Hepatocyte (in vitro differentiated cells): ENCODE measurements at regions not wholly inside any gene's neighbourhood (a gene's known extent, or its start where the extent isn't known, plus 50 kb on each side); places are given as distances from the start of the nearest gene placed in this dataset.

Source experiments
- DNase-seq: peaks from one replicate; pipeline ENCODE4 v3.0.0-alpha.2; 2016; ENCODE audit warnings: low spot score
- H2AFZ ChIP-seq: fragments of 200-600 bp; sonication (generic); 2 replicates; pipeline ENCODE4 v1.6.0; 2016; ENCODE audit warnings: antibody characterized with exemption, mild to moderate bottlenecking
- H3K27ac ChIP-seq: fragments of 200-600 bp; sonication (generic); 2 replicates; pipeline ENCODE4 v1.5.1; 2016; ENCODE audit warnings: mild to moderate bottlenecking
- H3K27me3 ChIP-seq: fragments of 200-600 bp; sonication (generic); 2 replicates; pipeline ENCODE4 v1.6.1; 2016
- H3K36me3 ChIP-seq: fragments of 200-600 bp; sonication (generic); replicated peaks from 2 replicates; pipeline ENCODE4 v1.5.1; 2016; ENCODE audit warnings: low read depth; ENCODE audit not compliant: insufficient read depth
- H3K4me1 ChIP-seq: fragments of 200-600 bp; sonication (generic); 2 replicates; pipeline ENCODE4 v1.5.1; 2016; ENCODE audit warnings: mild to moderate bottlenecking, moderate library complexity; ENCODE audit not compliant: insufficient read depth
- H3K4me2 ChIP-seq: fragments of 200-600 bp; sonication (generic); 2 replicates; pipeline ENCODE4 v1.6.0; 2016
- H3K4me3 ChIP-seq: fragments of 200-600 bp; sonication (generic); 2 replicates; pipeline ENCODE4 v1.5.1; 2016; ENCODE audit warnings: mild to moderate bottlenecking
- H3K79me2 ChIP-seq: fragments of 200-600 bp; sonication (generic); 2 replicates; pipeline ENCODE4 v1.6.0; 2017; ENCODE audit warnings: mild to moderate bottlenecking
- H3K9me2 ChIP-seq: fragments of 200-600 bp; sonication (generic); replicated peaks from 2 replicates; pipeline ENCODE4 v1.6.0; 2017; ENCODE audit warnings: mild to moderate bottlenecking; ENCODE audit not compliant: insufficient read depth
- H3K9me3 ChIP-seq: fragments of 200-600 bp; sonication (generic); 2 replicates; pipeline ENCODE4 v1.5.1; 2016; ENCODE audit warnings: low read depth, mild to moderate bottlenecking
- H4K20me1 ChIP-seq: fragments of 200-600 bp; sonication (generic); 2 replicates; pipeline ENCODE4 v1.6.0; 2016; ENCODE audit warnings: mild to moderate bottlenecking; ENCODE audit not compliant: insufficient read depth, poor library complexity, severe bottlenecking
- CTCF ChIP-seq: fragments of 200-600 bp; sonication (generic); IDR thresholded peaks from 2 replicates; pipeline ENCODE4 v1.5.1; 2016; ENCODE audit warnings: antibody characterized with exemption, mild to moderate bottlenecking; ENCODE audit not compliant: poor library complexity
- EZH2 ChIP-seq: fragments of 200-600 bp; sonication (generic); IDR thresholded peaks from 2 replicates; pipeline ENCODE4 v1.6.1; 2016; ENCODE audit warnings: antibody characterized with exemption, mild to moderate bottlenecking, borderline replicate concordance
- EZH2phosphoT487 ChIP-seq: fragments of 200-600 bp; sonication (generic); IDR thresholded peaks from one replicate; pipeline ENCODE4 v1.6.1; 2018; ENCODE audit warnings: antibody characterized with exemption, mild to moderate bottlenecking, low read depth, moderate library complexity; ENCODE audit not compliant: unreplicated experiment, severe bottlenecking
- WGBS: methylation state at CpG from one replicate; pipeline ENCODE4 v1.1.6; 2016; ENCODE audit warnings: low lambda C conversion rate; ENCODE audit errors: missing lambda C conversion rate; 5-methylcytosine and 5-hydroxymethylcytosine counted together

GRCh38 chr11:126149759-126150625 is 61.5 kb downstream of the RPUSD4 start:
- peaks cover 34% of the 10 kb centered on the region for H3K4me1 ChIP-seq
- WGBS, result 84% methylated on average over 15 of the region's 15 CpGs

GRCh38 chr11:126148317-126148716 is 63.1 kb downstream of the RPUSD4 start:
- Histone ChIP-seq H3K4me3 (no peak overlapping the region), H3K36me3 (no peaks in the 10 kb centered on the region), H2AFZ (no peak overlapping the region), H3K79me2 (no peaks in the 10 kb centered on the region), H3K9me2 (no peaks in the 10 kb centered on the region), H3K4me2 (peak overlapping the region; percentile 21), H3K27me3 (no peaks in the 10 kb centered on the region), H3K4me1 (peaks cover 26% of the 10 kb centered on the region), H3K27ac (peak overlapping the region; percentile 49), H3K9me3 (no peaks in the 10 kb centered on the region), H4K20me1 (no peaks in the 10 kb centered on the region)
- DNase-seq, result no peak
- 70% methylated on average over 2 of the region's 2 CpGs for WGBS
- no peak for TF ChIP-seq EZH2
- TF ChIP-seq EZH2phosphoT487, result no peak
- TF ChIP-seq CTCF, result no peak

More at GRCh38 chr11:126149759-126150625, 61.5 kb downstream of the RPUSD4 start:
- H4K20me1 ChIP-seq, result no peaks in the 10 kb centered on the region
- no peaks in the 10 kb centered on the region for H3K9me2 ChIP-seq
- no peaks in the 10 kb centered on the region for H3K79me2 ChIP-seq
- no peak for DNase-seq
- H2AFZ ChIP-seq, result no peak overlapping the region
- no peak for TF ChIP-seq EZH2phosphoT487
- TF ChIP-seq CTCF, result no peak
- no peak for TF ChIP-seq EZH2
- no peak overlapping the region for H3K4me2 ChIP-seq
- H3K9me3 ChIP-seq, result no peaks in the 10 kb centered on the region
- no peaks in the 10 kb centered on the region for H3K27me3 ChIP-seq
- H3K27ac ChIP-seq, result no peak overlapping the region
- H3K36me3 ChIP-seq, result no peaks in the 10 kb centered on the region
- H3K4me3 ChIP-seq, result no peak overlapping the region

- Histone ChIP-seq H3K27ac (peak overlapping the region; percentile 49), H3K79me2 (no peaks in the 10 kb centered on the region), H3K4me3 (no peak overlapping the region), H3K4me1 (peaks cover 26% of the 10 kb centered on the region), H3K9me2 (no peaks in the 10 kb centered on the region), H3K9me3 (no peaks in the 10 kb centered on the region), H2AFZ (no peak overlapping the region), H4K20me1 (no peaks in the 10 kb centered on the region), H3K27me3 (no peaks in the 10 kb centered on the region), H3K36me3 (no peaks in the 10 kb centered on the region), H3K4me2 (peak overlapping the region; percentile 21)
- TF ChIP-seq EZH2 (no peak), EZH2phosphoT487 (no peak)
- WGBS, result 79% methylated on average over 12 of the region's 12 CpGs
- DNase-seq, result no peak
These were observed 64.0 kb downstream of the RPUSD4 start for GRCh38 chr11:126147208-126148111.
